ENCODE measurements at regions not wholly inside any gene's neighbourhood (a gene's known extent, or its start where the extent isn't known, plus 50 kb on each side); places are given as distances from the start of the nearest gene placed in this dataset.

- H3K4me3 ChIP-seq (ENCODE audit: low read length): no peak overlapping the region
- DNase-seq (ENCODE audit: low read depth): no peak
- TF ChIP-seq CTCF (conservative IDR thresholded peaks at IDR 0.05; ENCODE audit: low read depth, low read length): no peak
Observed at GRCh38 chr11:116272181-116272789, 500.5 kb downstream of the BUD13 start.

- no peak overlapping the region for H3K4me3 ChIP-seq (ENCODE audit: low read length)
- no peak for DNase-seq (ENCODE audit: low read depth)
- no peak for TF ChIP-seq CTCF (conservative IDR thresholded peaks at IDR 0.05; ENCODE audit: low read depth, low read length)
Observed at GRCh38 chr11:116271479-116271878, 501.3 kb downstream of the BUD13 start.

DNA sequence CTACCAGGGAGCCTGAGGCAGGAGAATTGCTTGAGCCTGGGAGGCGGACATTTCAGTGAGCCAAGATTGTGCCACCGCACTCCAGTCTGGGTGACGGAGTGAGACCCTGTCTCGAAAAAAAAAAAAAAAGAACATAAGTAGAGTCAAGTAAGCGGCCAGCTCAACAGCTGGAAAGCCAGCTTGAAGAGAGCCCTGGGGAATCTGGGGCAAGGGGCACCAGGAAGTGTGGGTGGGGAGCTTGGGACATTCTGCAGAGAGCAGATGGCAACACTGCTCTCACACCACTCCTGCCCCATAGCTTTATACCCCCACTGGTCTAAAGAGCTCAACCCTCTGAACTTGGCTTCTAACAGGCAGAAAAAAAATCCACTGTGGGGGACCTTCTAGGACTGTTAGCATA, 505.6 kb downstream of the BUD13 start:
- no peak for TF ChIP-seq CTCF (conservative IDR thresholded peaks at IDR 0.05; ENCODE audit: low read depth, low read length)
- no peak for DNase-seq (ENCODE audit: low read depth)
- no peak overlapping the region for H3K4me3 ChIP-seq (ENCODE audit: low read length)

- TF ChIP-seq CTCF (conservative IDR thresholded peaks at IDR 0.05; ENCODE audit: low read depth, low read length): no peak
- DNase-seq (ENCODE audit: low read depth): no peak
- no peak overlapping the region for H3K4me3 ChIP-seq (ENCODE audit: low read length)
Observed at GRCh38 chr11:116263770-116264169, 509.0 kb downstream of the BUD13 start.

GRCh38 chr11:116263019-116263418, 509.8 kb downstream of the BUD13 start:
- DNase-seq (ENCODE audit: low read depth): no peak
- no peak overlapping the region for H3K4me3 ChIP-seq (ENCODE audit: low read length)
- no peak for TF ChIP-seq CTCF (conservative IDR thresholded peaks at IDR 0.05; ENCODE audit: low read depth, low read length)

GRCh38 chr11:116262370-116262769, 510.4 kb downstream of the BUD13 start:
- no peak for DNase-seq (ENCODE audit: low read depth)

More at GRCh38 chr11:116262370-116262769, 510.4 kb downstream of the BUD13 start:
- TF ChIP-seq CTCF (conservative IDR thresholded peaks at IDR 0.05; ENCODE audit: low read depth, low read length): no peak
- no peak overlapping the region for H3K4me3 ChIP-seq (ENCODE audit: low read length)

Measured in retinal pigment epithelial cell (primary cell).